K562 (cell line): ENCODE measurements at regions not wholly inside any gene's neighbourhood (a gene's known extent, or its start where the extent isn't known, plus 50 kb on each side); places are given as distances from the start of the nearest gene placed in this dataset.
A peak's percentile ranks its signal among the peaks of the same experiment; 100 is the strongest.

Source experiments
- ARID1B ChIP-seq: fragments of 450-650 bp; IDR thresholded peaks from 2 replicates; pipeline ENCODE4 v1.6.1; 2016; ENCODE audit warnings: antibody characterized with exemption, mild to moderate bottlenecking, inconsistent platforms
- CAMTA2 ChIP-seq: fragments of 250-450 bp; sonication (Bioruptor Pico); conservative IDR thresholded peaks from 2 replicates; pipeline ENCODE4 v1.5.1; 2022
- CBX3 ChIP-seq, 2 experiments: IDR thresholded peaks; 1 replicate in 1 of 2; 2 replicates in 1 of 2; pipeline ENCODE4 v1.6.1; 2012; ENCODE audit warnings: inconsistent platforms in 2 of 2, low read length in 2 of 2, borderline replicate concordance in 1 of 2, control low read depth in 1 of 2
- GATAD2A ChIP-seq: fragments of 450-650 bp; IDR thresholded peaks from 2 replicates; pipeline ENCODE4 v1.6.1; 2017
- HDAC2 ChIP-seq: fragments of 450-650 bp; IDR thresholded peaks from 2 replicates; pipeline ENCODE4 v1.6.1; 2016; ENCODE audit warnings: mild to moderate bottlenecking
- HDAC3 ChIP-seq: fragments of 450-650 bp; IDR thresholded peaks from 2 replicates; pipeline ENCODE4 v1.6.1; 2018; ENCODE audit warnings: borderline replicate concordance, mild to moderate bottlenecking, moderate library complexity; ENCODE audit not compliant: partially characterized antibody
- HMGN3 ChIP-seq: IDR thresholded peaks from 2 replicates; pipeline ENCODE4 v1.6.1; 2011; ENCODE audit warnings: borderline replicate concordance, low read depth, mild to moderate bottlenecking, mixed read lengths, low read length; ENCODE audit not compliant: insufficient read length; ENCODE audit errors: extremely low read depth
- KDM2B ChIP-seq: fragments of 250-450 bp; sonication (Bioruptor Pico); IDR thresholded peaks from 2 replicates; pipeline ENCODE4 v1.8.0; 2021; ENCODE audit warnings: mild to moderate bottlenecking, moderate library complexity
- L3MBTL2 ChIP-seq: fragments of 450-650 bp; IDR thresholded peaks from 2 replicates; pipeline ENCODE4 v1.6.1; 2016; ENCODE audit warnings: mild to moderate bottlenecking, moderate library complexity
- MAFF ChIP-seq: IDR thresholded peaks from 2 replicates; pipeline ENCODE4 v1.6.1; 2012; ENCODE audit warnings: low read length, improper control_type of control experiment
- NFIC ChIP-seq: fragments of 450-650 bp; IDR thresholded peaks from 2 replicates; pipeline ENCODE4 v1.6.1; 2017; ENCODE audit warnings: mild to moderate bottlenecking, inconsistent platforms
- POLR2A ChIP-seq: fragments of 450-650 bp; conservative IDR thresholded peaks from 2 replicates; pipeline ENCODE4 v1.6.1; 2016
- RBM39 ChIP-seq: fragments of 200-400 bp; formaldehyde crosslinking; optimal IDR thresholded peaks from 2 replicates; pipeline ENCODE3; 2018; ENCODE audit warnings: low read depth, low read length
- TAF9B ChIP-seq: fragments of 450-650 bp; IDR thresholded peaks from 2 replicates; pipeline ENCODE4 v1.6.1; 2018; ENCODE audit warnings: mild to moderate bottlenecking; ENCODE audit not compliant: partially characterized antibody
- TCF3 ChIP-seq: sonication (generic); formaldehyde crosslinking; IDR thresholded peaks from 2 replicates; pipeline ENCODE4 v1.4.0; 2020; ENCODE audit warnings: mild to moderate bottlenecking, missing genetic modification reagents
- TEAD1 ChIP-seq, 2 experiments: fragments of 450-650 bp in 1 of 2; sonication (generic) in 1 of 2; formaldehyde crosslinking; IDR thresholded peaks; 2 replicates each; pipeline versions ENCODE4 v1.4.0 to v1.8.0; 2020 to 2022; ENCODE audit warnings: mild to moderate bottlenecking in 2 of 2, missing genetic modification reagents in 1 of 2
- ZEB2 ChIP-seq: fragments of 450-650 bp; IDR thresholded peaks from 2 replicates; pipeline ENCODE4 v1.6.1; 2016
- ZNF146 ChIP-seq: IDR thresholded peaks from one replicate; pipeline ENCODE4 v1.6.1; 2018; ENCODE audit warnings: missing compliant biosample characterization; ENCODE audit not compliant: unreplicated experiment
- ZNF174 ChIP-seq: fragments of 250-450 bp; sonication (Bioruptor Pico); IDR thresholded peaks from 2 replicates; pipeline ENCODE4 v1.4.0; 2020; ENCODE audit warnings: mild to moderate bottlenecking
- ZNF184 ChIP-seq: sonication (generic); formaldehyde crosslinking; IDR thresholded peaks from 2 replicates; pipeline ENCODE4 v1.5.0; 2020; ENCODE audit warnings: missing genetic modification reagents
- ZNF282 ChIP-seq: sonication (generic); formaldehyde crosslinking; IDR thresholded peaks from 2 replicates; pipeline ENCODE4 v1.8.1; 2023; ENCODE audit warnings: missing genetic modification reagents
- ZNF41 ChIP-seq: fragments of 250-450 bp; sonication (Bioruptor Pico); conservative IDR thresholded peaks from 2 replicates; pipeline ENCODE4 v1.4.0; 2020; ENCODE audit warnings: mild to moderate bottlenecking
- ZNF57 ChIP-seq: fragments of 450-650 bp; formaldehyde crosslinking; IDR thresholded peaks from 2 replicates; pipeline ENCODE4 v1.4.0; 2020; ENCODE audit warnings: mild to moderate bottlenecking, moderate library complexity
- ZNF644 ChIP-seq: fragments of 200-800 bp; sonication (Bioruptor generic); IDR thresholded peaks from 2 replicates; pipeline ENCODE4 v1.6.1; 2016; ENCODE audit warnings: low read depth, missing genetic modification characterization, missing compliant biosample characterization
- ZNF695 ChIP-seq: fragments of 450-650 bp; formaldehyde crosslinking; IDR thresholded peaks from 2 replicates; pipeline ENCODE4 v1.4.0; 2020; ENCODE audit warnings: mild to moderate bottlenecking, moderate library complexity
- ZNF764 ChIP-seq: fragments of 250-450 bp; sonication (Bioruptor Pico); IDR thresholded peaks from 2 replicates; pipeline ENCODE4 v1.4.0; 2020; ENCODE audit warnings: low read depth, mild to moderate bottlenecking, moderate library complexity
- ZNF778 ChIP-seq: fragments of 450-650 bp; formaldehyde crosslinking; IDR thresholded peaks from 2 replicates; pipeline ENCODE4 v1.4.0; 2020; ENCODE audit warnings: mild to moderate bottlenecking, moderate library complexity
- TF ChIP-seq, protein P1 (sequence below): fragments of 450-650 bp; IDR thresholded peaks from 2 replicates; pipeline ENCODE4 v1.6.1; 2016; ENCODE audit warnings: antibody characterized with exemption
- TF ChIP-seq, protein P2 (sequence below): fragments of 450-650 bp; IDR thresholded peaks from 2 replicates; pipeline ENCODE4 v1.6.1; 2016
- TF ChIP-seq, protein P3 (sequence below): fragments of 450-650 bp; IDR thresholded peaks from 2 replicates; pipeline ENCODE4 v1.6.1; 2017; ENCODE audit warnings: mild to moderate bottlenecking, moderate library complexity

DNA sequence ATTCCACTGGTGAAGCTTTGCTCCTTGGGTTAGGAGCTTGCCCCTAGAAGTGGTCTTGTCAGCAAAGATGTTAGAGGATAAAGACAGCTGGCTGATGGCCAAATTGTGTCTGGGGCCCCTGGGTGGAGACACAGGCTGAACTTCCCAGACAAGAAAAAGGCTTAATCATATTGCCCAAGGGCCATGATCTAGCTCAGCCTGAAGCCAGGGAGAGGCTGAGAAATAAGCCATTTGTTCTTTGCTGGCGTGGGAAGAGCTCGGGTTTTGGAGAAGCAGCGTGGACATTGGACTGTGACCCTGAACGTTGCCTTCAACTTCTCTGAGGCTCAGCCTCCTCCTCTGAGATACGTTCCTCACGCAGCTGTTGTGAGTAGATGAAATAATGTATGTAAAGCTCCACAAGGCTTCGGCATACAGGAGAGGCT lies 153.0 kb downstream of the ZFP36L2 start (continued):
- no peak for TF ChIP-seq HMGN3
- peak; percentile 96 for TF ChIP-seq NFIC
- TF ChIP-seq TEAD1 (CRISPR knock-in tag; IDR thresholded peaks at IDR 0.05), result no peak
- TF ChIP-seq HDAC2, result no peak
- no peak for TF ChIP-seq ZNF184
- no peak for TF ChIP-seq ZNF174 (CRISPR knock-in tag)
- no peak for TF ChIP-seq ZEB2
- no peak for TF ChIP-seq ZNF282 (CRISPR knock-in tag)
- no peak for TF ChIP-seq CAMTA2 (CRISPR knock-in tag)
- TF ChIP-seq TAF9B, result no peak
- no peak for TF ChIP-seq ZNF764
- 0 out of 2 replicates have a peak, but pooled peaks have one; percentile 20 for TF ChIP-seq GATAD2A
- TF ChIP-seq ZNF778 (CRISPR knock-in tag), result no peak
- no peak for TF ChIP-seq MAFF
- TF ChIP-seq CBX3 (IDR thresholded peaks at IDR 0.05; ENCODE audit: borderline replicate concordance in 1 of 2, low read length in 2 of 2), result no peak
- TF ChIP-seq L3MBTL2, result peak; percentile 45; the same call in 1 of the 2 replicates
- no peak for TF ChIP-seq KDM2B (CRISPR knock-in tag)
- TF ChIP-seq ARID1B, result peak; percentile 60
- no peak for TF ChIP-seq RBM39
- TF ChIP-seq TCF3 (CRISPR knock-in tag), result peak; percentile 49; the same call in 1 of the 2 replicates
- TF ChIP-seq ZNF644 (tag), result no peak
- TF ChIP-seq HDAC3, result no peak
- no peak for TF ChIP-seq ZNF57 (CRISPR knock-in tag)
- TF ChIP-seq, protein P1, sequence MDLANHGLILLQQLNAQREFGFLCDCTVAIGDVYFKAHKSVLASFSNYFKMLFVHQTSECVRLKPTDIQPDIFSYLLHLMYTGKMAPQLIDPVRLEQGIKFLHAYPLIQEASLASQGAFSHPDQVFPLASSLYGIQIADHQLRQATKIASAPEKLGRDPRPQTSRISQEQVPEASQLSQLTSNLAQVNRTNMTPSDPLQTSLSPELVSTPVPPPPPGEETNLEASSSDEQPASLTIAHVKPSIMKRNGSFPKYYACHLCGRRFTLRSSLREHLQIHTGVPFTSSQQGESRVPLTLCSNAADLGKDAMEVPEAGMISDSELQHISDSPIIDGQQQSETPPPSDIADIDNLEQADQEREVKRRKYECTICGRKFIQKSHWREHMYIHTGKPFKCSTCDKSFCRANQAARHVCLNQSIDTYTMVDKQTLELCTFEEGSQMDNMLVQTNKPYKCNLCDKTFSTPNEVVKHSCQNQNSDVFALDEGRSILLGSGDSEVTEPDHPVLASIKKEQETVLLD, result no peak
- TF ChIP-seq ZNF146, result no peak
- TF ChIP-seq, protein P2, sequence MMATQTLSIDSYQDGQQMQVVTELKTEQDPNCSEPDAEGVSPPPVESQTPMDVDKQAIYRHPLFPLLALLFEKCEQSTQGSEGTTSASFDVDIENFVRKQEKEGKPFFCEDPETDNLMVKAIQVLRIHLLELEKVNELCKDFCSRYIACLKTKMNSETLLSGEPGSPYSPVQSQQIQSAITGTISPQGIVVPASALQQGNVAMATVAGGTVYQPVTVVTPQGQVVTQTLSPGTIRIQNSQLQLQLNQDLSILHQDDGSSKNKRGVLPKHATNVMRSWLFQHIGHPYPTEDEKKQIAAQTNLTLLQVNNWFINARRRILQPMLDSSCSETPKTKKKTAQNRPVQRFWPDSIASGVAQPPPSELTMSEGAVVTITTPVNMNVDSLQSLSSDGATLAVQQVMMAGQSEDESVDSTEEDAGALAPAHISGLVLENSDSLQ, result 0 out of 2 replicates have a peak, but pooled peaks have one; percentile 8
- TF ChIP-seq, protein P3, sequence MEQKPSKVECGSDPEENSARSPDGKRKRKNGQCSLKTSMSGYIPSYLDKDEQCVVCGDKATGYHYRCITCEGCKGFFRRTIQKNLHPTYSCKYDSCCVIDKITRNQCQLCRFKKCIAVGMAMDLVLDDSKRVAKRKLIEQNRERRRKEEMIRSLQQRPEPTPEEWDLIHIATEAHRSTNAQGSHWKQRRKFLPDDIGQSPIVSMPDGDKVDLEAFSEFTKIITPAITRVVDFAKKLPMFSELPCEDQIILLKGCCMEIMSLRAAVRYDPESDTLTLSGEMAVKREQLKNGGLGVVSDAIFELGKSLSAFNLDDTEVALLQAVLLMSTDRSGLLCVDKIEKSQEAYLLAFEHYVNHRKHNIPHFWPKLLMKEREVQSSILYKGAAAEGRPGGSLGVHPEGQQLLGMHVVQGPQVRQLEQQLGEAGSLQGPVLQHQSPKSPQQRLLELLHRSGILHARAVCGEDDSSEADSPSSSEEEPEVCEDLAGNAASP, result no peak
- TF ChIP-seq ZNF695, result no peak
- TF ChIP-seq POLR2A, result no peak
- TF ChIP-seq ZNF41 (CRISPR knock-in tag), result no peak
